ENCODE measurements at regions not wholly inside any gene's neighbourhood (a gene's known extent, or its start where the extent isn't known, plus 50 kb on each side); places are given as distances from the start of the nearest gene placed in this dataset.

DNA sequence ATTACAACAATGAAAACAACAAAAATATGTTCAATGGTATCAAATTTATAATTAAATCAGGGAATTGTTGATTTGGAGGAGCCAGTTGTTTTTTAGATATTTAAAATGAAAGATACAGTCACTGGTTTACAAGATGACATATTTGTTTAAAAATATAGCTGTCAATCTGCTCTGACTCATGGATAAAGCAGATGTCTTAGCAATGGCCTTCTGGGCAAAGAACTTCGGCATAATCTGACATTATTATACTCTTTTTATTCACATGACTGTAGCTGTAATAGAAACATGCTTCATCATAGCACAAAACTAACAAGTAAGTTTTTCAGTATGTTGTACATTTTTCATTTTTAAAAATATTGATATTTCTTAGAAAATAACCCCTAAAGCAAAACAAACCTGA lies 267.4 kb downstream of the CENPW start:
- TF ChIP-seq, protein P1, sequence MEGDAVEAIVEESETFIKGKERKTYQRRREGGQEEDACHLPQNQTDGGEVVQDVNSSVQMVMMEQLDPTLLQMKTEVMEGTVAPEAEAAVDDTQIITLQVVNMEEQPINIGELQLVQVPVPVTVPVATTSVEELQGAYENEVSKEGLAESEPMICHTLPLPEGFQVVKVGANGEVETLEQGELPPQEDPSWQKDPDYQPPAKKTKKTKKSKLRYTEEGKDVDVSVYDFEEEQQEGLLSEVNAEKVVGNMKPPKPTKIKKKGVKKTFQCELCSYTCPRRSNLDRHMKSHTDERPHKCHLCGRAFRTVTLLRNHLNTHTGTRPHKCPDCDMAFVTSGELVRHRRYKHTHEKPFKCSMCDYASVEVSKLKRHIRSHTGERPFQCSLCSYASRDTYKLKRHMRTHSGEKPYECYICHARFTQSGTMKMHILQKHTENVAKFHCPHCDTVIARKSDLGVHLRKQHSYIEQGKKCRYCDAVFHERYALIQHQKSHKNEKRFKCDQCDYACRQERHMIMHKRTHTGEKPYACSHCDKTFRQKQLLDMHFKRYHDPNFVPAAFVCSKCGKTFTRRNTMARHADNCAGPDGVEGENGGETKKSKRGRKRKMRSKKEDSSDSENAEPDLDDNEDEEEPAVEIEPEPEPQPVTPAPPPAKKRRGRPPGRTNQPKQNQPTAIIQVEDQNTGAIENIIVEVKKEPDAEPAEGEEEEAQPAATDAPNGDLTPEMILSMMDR (IDR thresholded peaks at IDR 0.05), result no peak
- no peak for TF ChIP-seq EP300 (IDR thresholded peaks at IDR 0.05)
- TF ChIP-seq POLR2AphosphoS5 (IDR thresholded peaks at IDR 0.05), result no peak
- no peak for TF ChIP-seq POLR2A (IDR thresholded peaks at IDR 0.05)
